Testis (tissue), 2 donors: ENCODE measurements at regions not wholly inside any gene's neighbourhood (a gene's known extent, or its start where the extent isn't known, plus 50 kb on each side); places are given as distances from the start of the nearest gene placed in this dataset.

Source experiments
- DNase-seq: peaks from one replicate; pipeline ENCODE4 v3.0.0-alpha.2; 2019
- H3K27ac ChIP-seq, 2 donors: fragments of 200-600 bp; sonication (generic); one replicate each; pipeline ENCODE4 v1.5.1; 2019
- H3K27me3 ChIP-seq: fragments of 200-600 bp; sonication (generic); one replicate; pipeline ENCODE4 v1.5.1; 2019
- H3K36me3 ChIP-seq: fragments of 200-600 bp; sonication (generic); one replicate; pipeline ENCODE4 v1.5.1; 2017; ENCODE audit warnings: low read depth; ENCODE audit errors: missing control alignments
- H3K4me1 ChIP-seq: fragments of 200-600 bp; sonication (generic); one replicate; pipeline ENCODE4 v1.5.1; 2019
- H3K4me3 ChIP-seq, 2 donors: fragments of 200-600 bp; sonication (generic); one replicate each; pipeline ENCODE4 v1.5.1; 2017 to 2019
- H3K9me3 ChIP-seq: fragments of 200-600 bp; sonication (generic); one replicate; pipeline ENCODE4 v1.5.1; 2017
- POLR2A ChIP-seq: fragments of 450-650 bp; IDR thresholded peaks from one replicate; pipeline ENCODE4 v1.6.1; 2017; ENCODE audit warnings: antibody characterized with exemption, mild to moderate bottlenecking, moderate library complexity
- WGBS, 2 donors: methylation state at CpG; one replicate each; pipeline ENCODE4 v1.1.5; 2018; 5-methylcytosine and 5-hydroxymethylcytosine counted together
- intact Hi-C: fragments of 100-400 bp; cut with DNase I; formaldehyde crosslinking; loops from one replicate; pipeline ENCODE4 v1.15.1; 2023; ENCODE audit warnings: low total_unique reads
- TF ChIP-seq, protein P1 (sequence below), 3 experiments: fragments of 450-650 bp in 2 of 3; fragments of 200-600 bp in 1 of 3; sonication (generic) in 1 of 3; IDR thresholded peaks; one replicate each; pipeline ENCODE4 v1.5.1; 2016 to 2019; ENCODE audit warnings: antibody characterized with exemption in 3 of 3, mild to moderate bottlenecking in 2 of 3, moderate library complexity in 1 of 3

DNA sequence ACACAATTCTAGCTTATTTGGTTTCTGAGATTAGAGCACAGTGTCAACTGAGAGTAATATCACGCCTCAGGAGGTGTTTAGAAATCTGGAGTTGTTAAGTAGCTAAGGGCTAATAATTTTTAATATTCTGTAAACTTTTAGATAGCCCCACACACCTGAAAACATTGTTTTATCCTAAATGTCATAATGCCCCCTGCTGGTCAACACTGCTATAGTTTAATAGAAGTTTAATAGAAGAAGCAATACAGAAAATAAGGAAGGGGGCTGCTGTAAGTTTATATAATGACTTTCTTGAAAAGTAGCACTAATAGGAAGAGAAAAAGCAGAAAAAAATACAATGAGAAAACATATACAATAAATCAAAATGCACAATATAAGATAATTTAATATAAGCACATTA, 516.4 kb upstream of the PCDH11Y start:
- H3K27ac ChIP-seq: no peak overlapping the region
- intact Hi-C loops: no loop called here
- no peaks in the 10 kb centered on the region for H3K4me1 ChIP-seq
- H3K36me3 ChIP-seq: no peaks in the 10 kb centered on the region
- WGBS, 2 donors: 25 to 50% methylated on average over 1 of the region's 1 CpG
- peak; percentile 24 for DNase-seq
- H3K9me3 ChIP-seq: no peaks in the 10 kb centered on the region
- H3K27me3 ChIP-seq: no peaks in the 10 kb centered on the region
- TF ChIP-seq, protein P1, sequence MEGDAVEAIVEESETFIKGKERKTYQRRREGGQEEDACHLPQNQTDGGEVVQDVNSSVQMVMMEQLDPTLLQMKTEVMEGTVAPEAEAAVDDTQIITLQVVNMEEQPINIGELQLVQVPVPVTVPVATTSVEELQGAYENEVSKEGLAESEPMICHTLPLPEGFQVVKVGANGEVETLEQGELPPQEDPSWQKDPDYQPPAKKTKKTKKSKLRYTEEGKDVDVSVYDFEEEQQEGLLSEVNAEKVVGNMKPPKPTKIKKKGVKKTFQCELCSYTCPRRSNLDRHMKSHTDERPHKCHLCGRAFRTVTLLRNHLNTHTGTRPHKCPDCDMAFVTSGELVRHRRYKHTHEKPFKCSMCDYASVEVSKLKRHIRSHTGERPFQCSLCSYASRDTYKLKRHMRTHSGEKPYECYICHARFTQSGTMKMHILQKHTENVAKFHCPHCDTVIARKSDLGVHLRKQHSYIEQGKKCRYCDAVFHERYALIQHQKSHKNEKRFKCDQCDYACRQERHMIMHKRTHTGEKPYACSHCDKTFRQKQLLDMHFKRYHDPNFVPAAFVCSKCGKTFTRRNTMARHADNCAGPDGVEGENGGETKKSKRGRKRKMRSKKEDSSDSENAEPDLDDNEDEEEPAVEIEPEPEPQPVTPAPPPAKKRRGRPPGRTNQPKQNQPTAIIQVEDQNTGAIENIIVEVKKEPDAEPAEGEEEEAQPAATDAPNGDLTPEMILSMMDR (IDR thresholded peaks at IDR 0.05): peak in 1 of 3 experiments; percentile 49
- TF ChIP-seq POLR2A: no peak
- H3K4me3 ChIP-seq: no peak overlapping the region
